Coronary artery (tissue), 2 donors: ENCODE measurements at regions not wholly inside any gene's neighbourhood (a gene's known extent, or its start where the extent isn't known, plus 50 kb on each side); places are given as distances from the start of the nearest gene placed in this dataset.

Source experiments
- DNase-seq: peaks from one replicate; pipeline ENCODE4 v3.0.0-alpha.2; 2017; ENCODE audit warnings: low spot score
- H3K27ac ChIP-seq, 2 donors: fragments of 200-600 bp; sonication (generic); one replicate each; pipeline ENCODE4 v1.5.1; 2016 to 2019
- H3K4me3 ChIP-seq: fragments of 200-600 bp; sonication (generic); 2 replicates; pipeline ENCODE4 v1.5.1; 2016; ENCODE audit warnings: mild to moderate bottlenecking, moderate library complexity
- CTCF ChIP-seq: fragments of 200-600 bp; sonication (generic); IDR thresholded peaks from one replicate; pipeline ENCODE4 v1.5.1; 2019; ENCODE audit warnings: antibody characterized with exemption

DNA sequence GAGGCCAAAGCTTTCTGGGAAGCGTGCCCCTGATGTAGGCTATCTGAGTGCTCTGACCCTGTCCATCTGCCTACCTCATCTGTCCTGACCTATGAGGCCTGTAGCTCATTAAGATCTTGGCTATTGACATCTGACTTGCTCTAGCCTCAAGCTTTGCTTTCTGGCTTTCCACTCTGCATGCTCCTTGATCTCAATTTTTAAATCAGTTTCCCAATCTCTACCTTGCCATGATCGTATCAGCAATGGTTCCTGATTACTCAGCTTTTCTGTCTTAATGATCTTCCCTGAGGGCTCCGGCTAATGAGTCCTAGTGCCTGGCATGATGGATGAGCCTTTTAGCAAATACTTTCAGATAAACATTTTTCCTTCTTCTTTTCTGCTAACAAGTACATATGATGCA, 262.0 kb downstream of the NDFIP2 start:
- H3K27ac ChIP-seq = no peak overlapping the region
- TF ChIP-seq CTCF = no peak
- no peak for DNase-seq
- H3K4me3 ChIP-seq = no peak overlapping the region

- no peak for DNase-seq
- H3K27ac ChIP-seq = no peak overlapping the region
- TF ChIP-seq CTCF = no peak
- H3K4me3 ChIP-seq = no peak overlapping the region
Observed at GRCh38 chr13:79740991-79741390, 260.0 kb downstream of the NDFIP2 start.

GRCh38 chr13:79736356-79736755, 255.4 kb downstream of the NDFIP2 start:
- no peak overlapping the region for H3K4me3 ChIP-seq
- no peak overlapping the region for H3K27ac ChIP-seq
- no peak for DNase-seq
- TF ChIP-seq CTCF = no peak

DNA sequence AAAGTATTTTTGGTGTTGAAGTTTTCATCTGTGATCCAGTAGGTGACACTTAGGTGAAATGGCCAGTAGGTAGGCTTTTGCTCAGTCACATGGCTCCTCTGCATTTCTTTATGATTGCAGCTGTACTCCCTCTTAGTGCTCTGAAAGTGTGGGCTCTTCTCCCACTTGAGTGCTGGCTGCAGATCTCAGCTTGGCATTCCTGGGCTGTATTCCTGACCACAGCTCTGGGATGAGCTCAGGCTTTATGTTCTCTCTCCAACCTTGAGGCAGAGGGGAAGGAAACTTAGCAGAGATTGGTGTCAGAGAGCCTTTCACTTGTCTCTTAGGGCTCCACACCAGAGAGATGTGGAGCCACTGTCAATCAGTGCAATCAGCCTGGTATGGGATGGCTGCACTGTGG, 254.3 kb downstream of the NDFIP2 start:
- DNase-seq = no peak
- H3K4me3 ChIP-seq = no peak overlapping the region
- H3K27ac ChIP-seq = no peak overlapping the region
- no peak for TF ChIP-seq CTCF

DNA sequence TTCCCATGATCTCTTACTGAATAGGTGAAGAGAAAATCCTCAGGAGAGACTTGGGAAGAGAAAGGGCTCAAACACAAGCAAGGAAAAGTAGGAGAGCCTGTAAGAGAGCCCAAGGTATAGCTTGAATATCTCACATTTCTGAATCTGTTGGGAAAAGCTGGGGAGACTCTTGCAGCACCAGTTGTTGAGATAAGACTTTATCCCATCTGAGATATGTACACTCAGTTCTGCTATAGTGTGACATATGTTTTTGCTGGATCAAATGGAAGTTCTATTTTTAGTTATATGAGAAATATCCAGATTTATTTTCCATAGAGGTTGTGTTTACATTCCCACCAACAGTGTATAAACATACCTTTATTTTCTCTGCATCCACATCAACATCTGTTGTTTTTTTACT, 246.1 kb downstream of the NDFIP2 start:
- DNase-seq = no peak
- Histone ChIP-seq H3K4me3 (no peak overlapping the region), H3K27ac (no peak overlapping the region)
- no peak for TF ChIP-seq CTCF

DNA sequence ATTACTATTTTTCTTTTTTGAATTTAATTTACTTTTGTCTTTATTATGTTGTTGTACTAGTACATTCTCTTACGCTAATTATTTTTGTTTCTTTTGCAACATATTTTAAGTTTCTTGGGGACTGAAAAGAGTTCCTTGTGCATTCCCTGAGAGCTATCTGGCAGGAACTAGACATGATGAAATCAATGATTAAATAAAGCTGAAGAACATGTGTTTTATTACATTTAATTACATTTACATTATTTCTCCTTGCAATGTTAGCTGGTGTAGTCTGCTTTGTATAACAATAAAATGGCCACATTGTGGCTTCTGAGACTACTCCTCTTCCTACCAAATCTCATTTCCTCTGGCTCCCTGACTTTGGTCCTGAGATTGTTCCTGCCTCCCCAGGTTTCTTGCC, 244.9 kb downstream of the NDFIP2 start:
- DNase-seq = no peak

More for the DNA sequence above, 244.9 kb downstream of the NDFIP2 start:
- no peak for TF ChIP-seq CTCF
- no peak overlapping the region for H3K27ac ChIP-seq
- no peak overlapping the region for H3K4me3 ChIP-seq
